COR-L47 (cell line): ENCODE measurements at regions not wholly inside any gene's neighbourhood (a gene's known extent, or its start where the extent isn't known, plus 50 kb on each side); places are given as distances from the start of the nearest gene placed in this dataset.

ENCODE experiments used
- DNase-seq: peaks from one replicate; lab custom pipeline; 2025; lab: John Stamatoyannopoulos, UW

DNA sequence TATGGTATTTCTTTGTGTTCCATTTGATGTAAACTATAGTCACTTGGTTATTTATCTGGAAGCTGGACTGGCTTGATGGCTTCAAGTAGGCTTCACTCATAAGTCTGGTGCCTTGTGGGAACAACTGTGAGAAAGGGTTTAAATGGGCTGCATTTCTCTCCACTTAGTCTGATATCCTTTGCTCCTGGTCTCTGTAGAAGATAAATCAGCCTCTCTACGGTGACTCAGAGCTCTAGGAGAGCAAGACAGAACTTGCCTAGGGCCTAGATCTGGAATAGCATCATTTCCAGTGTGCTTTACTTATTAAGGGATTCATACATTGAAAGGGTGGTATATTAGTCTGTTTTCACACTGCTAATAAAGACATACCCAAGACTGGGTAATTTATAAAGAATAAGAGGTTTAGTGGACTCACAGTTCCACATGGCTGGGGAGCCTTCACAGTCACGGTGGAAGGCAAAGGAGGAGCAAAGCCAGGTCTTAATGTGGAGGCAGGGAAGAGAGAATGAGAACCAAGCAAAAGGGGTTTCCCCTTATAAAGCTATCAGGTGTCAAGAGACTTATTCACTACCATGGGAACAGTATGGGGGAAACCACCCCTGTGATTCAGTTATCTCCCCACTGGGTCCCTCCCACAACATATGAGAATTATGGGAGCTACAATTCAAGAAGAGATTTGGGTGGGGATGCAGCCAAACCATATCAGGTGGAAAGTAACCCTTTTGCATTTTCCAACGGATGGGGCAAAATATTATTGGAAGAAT lies 1746.4 kb upstream of the PCDH7 start:
- no peak for DNase-seq

DNA sequence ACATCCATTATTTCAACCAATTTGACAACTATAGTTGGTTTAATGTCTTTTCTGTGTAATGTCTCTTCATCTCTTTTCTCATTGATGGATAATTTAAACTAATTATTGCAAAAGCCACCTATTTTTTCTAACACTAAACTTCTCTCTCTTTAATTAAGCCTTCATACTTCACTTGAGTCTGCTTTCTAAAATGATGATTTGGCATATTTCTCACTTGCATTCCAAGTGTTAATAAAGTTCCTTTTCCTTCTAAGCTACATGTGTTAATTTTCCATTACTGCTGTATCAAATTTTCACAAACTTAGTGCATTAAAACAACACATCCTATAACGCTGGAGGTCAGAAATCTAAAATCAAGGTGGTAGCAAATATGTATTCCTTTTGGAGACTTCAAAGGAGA lies 1743.8 kb upstream of the PCDH7 start:
- DNase-seq = no peak

DNA sequence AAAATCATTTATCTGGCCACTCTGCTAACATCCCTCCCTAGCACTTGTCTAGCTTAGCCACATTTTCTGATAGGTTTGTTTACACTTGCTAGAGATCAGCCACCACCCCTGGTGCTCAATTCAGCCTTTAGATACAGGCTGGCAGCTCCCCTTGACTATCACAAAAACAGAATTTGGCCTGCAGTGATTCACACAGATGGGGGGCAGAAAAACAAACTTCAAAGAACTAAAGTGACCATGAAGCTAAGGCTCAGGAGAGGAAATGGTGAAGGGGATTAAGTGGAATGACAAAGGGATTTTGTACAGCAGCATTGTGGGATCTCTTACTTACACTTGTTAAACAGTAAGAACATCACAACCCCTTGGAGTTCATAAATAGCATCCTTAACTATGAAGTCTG lies 1718.0 kb upstream of the PCDH7 start:
- DNase-seq = peak; percentile 77

DNA sequence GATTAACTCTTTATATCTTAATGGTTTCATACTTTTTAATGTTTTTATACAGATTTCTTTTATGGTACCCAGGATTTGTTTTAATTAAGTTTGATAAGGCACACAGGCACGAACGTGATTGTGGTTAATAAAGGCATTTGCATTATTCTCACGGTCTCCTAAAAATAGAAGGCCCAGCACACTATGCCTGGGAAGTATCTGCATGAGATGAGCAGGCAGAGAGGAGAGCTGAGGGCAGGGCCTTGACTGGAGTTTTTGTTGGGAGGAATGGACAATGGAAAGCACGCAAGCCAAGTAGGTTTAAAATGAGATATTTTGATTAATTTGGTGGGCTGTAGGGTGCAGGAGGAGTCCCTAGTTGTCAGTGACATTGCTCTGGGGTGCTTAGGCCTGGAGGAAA lies 1714.3 kb upstream of the PCDH7 start:
- no peak for DNase-seq

DNA sequence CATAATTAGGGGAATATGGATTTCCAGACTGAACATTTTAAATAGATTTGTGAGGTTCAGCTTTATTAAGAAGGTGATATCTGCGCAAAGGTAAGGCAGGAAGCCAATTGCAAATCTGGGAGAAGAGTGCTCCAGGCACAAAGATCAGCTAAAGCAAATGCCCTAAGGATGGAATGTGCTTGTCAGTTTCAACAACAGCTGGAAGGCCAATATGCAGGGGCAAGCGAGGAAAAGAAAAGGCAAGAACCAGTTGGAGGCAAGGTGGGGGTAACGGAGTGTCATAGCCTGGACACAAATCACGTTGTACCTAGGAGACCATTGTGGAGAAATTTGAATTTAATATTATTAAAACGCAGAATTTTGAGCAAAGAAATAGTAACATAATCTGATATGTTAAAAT lies 1710.3 kb upstream of the PCDH7 start:
- no peak for DNase-seq

DNA sequence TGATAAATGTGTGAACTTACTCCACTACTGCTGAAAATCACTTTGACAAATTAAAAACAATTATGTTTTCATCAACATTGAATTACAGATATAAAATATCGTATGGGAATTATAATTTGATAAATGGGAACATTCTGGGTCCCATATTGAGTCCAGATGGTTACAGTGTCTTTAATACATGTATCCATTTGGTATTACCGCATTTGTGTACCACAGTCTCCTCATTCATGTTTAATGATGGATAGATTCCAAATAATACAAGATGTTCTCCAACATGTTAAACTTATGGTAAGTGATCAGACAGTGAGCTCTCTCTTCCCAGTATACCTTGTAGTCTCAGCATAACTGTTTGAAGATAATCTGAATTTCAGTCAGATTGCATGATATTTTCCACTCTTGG lies 1706.8 kb upstream of the PCDH7 start:
- no peak for DNase-seq

DNA sequence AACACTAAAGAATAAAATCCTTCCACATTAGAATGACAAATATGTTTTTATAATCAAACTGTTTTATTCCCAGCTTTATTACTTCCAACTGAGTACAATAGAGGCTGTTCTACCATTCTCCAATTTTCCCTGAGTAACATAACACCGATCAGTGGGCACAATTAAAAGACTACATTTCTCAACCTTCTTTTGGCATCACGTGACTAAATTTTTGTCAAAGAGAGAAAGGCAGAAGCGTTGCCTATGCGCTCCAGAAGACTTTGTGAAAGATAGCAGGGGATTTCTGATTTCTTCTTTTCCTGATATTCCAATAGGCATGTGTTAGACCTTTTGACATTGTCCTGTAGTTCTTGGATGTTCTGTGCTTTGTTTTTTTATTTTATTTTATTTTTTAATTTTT lies 1705.6 kb upstream of the PCDH7 start:
- no peak for DNase-seq

DNA sequence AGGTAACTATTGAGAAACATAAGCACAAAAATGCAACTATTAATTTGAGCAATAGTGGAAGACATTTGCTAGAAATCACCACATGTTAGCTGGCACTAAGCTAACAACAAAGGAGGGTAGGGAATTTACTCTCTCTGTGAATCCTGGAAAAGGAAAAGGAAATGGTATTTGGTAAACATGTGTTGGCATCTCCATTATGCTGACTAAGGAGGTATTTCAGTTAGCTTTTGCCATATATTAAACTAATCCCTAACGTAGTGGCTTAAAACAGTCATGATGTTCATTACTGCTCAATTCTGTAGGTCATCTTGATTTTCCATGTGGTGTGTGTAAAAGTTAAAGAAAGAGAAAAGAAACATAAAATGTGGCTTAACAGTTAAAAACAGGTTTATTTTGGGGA lies 1686.5 kb upstream of the PCDH7 start:
- no peak for DNase-seq

DNA sequence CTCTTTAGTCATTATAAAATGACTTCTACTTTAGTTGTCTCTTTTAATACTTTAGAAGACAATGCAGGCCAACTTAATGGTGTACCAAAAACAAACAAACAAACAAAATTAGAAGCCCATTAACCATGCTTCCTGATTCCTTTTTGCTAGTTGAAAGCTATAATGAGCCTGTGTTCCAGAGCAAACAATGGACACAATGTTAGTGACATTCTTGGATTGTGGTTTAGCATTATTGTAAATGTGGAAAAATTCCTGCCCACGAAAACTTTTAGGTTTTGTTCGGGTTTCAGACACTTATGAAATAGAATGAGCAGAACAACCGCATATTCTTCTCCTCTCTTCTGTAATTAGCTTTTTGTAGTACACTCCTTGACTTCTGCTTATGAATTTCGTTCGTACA lies 1682.7 kb upstream of the PCDH7 start:
- DNase-seq = no peak

DNA sequence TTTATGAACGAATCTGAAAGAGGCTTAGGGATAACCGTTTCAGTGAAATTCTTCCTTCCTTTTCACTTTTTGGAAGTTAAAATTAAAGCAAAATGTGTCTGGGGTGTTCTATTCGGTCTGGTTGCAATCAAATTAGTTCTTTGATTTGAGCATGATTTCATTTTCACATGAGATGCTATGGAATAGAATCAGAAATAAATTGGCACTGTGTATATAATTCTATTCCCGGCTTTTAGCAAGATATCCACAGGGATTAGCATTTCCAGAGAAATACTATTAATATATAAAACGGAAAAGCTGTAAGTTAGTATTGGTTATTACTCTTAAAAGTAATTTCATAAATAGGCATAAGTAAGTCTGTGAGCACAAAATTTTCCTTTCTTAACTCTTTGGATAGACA lies 1676.8 kb upstream of the PCDH7 start:
- DNase-seq = no peak

DNA sequence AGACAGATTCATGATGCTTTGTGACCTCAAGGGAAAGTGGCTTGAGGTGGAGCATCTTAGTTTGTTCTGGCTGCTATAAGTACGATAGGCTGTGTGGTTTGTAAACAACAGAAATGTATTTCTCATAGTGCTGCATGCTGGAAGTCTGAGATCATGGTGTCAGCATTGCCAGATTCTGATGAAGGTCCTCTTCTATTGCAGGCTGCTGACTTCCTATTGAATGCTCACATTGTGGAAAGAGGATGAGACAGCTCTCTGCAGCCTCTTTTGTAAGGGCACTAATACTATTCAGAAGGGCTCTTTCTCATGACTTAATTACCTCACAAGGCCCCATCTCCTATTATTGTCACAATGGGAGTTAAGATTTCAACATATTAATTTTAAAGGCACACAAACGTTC lies 1674.0 kb upstream of the PCDH7 start:
- no peak for DNase-seq

DNA sequence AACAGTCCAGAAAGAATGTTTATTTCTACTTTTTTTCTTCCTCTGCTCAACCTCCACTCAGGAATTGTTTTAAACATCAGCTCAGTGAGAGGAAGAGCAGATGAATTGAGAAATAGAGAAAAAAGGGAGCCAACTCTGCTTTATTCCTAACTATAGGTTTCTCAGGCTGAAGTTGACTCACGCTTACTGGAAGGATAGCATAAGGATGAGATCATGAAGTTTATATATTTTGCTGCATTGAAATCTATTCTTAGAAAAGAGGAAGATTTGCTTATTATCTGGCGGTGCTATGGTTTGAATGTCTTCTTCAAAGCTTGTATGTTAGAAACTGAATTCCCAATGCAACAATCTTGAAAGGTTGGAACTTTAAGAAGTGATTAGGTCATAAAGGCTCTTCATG lies 1673.4 kb upstream of the PCDH7 start:
- no peak for DNase-seq

DNA sequence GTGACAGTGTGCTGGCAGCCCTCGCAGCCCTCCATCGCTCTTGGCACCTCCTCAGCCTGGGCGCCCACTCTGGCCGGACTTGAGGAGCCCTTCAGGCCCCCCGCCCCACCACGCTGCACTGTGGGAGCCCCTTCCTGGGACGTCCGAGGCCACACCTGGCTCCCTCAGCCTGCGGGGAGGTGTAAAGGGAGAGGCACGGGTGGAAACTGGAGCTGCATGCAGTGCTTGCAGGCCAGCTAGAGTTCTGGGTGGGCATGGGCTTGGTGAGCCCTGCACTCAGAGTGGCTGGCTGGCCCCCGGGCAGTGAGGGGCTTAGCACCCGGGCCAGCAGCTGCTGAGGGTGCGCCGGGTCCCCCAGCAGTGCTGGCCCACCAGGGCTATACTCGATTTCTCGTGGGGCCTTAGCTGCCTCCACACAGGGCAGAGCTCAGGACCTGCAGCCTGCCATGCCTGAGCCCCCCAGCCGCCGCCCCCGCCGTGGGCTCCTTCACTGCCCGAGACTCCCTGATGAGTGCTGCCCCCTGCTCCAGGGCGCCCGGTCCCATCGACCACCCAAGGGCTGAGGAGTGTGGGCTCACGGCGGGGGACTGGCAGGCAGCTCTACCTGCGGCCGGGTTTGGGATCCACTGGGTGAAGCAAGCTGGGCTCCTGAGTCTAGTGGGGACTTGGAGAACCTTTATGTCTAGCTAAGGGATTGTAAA lies 1672.7 kb upstream of the PCDH7 start:
- no peak for DNase-seq

DNA sequence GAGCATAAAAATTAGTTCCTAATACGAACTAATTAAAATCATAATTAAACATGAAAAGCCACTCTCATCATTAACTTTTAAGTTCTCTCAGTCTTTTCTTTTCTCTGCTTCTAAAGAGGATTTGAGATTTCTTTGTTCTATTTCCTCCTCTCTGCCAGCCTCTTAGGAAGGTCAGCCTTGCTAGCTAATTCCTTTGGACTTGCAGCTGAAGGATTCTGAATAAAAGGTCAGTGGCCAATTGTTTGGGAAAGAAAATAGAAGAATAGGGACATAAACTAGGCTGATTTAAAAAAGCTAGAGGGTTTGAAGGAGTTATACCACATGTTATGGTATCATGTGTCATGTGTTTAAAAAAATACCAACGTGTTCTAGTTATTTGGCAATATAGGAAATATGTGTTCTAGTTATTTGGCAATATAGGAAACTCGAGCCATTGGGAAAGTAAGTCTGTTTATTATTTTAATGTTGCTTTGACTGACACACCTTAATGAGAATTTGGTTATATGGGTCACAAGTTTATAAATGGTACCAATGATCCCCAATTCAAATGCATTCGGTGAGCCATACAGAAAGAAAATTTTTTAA lies 1668.7 kb upstream of the PCDH7 start:
- DNase-seq = no peak

DNA sequence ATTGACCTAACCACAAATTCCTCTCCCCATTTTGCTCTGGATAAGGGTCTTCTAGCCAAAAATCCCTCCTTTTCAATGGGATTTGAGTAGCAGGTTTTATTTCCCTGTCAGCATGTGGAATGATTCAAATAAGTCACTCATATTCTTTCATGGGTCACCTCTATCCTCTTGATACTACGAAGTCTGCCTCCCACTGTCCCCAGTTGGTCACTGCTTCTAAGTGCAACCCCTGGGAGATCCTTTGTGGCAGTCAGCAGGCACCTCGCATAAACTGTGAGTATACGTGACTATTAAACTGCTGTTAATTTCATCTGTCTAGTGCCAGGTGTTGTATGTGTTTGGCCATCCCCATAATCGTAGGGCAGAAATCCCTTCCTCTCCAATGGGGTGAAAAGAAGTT lies 1667.9 kb upstream of the PCDH7 start:
- DNase-seq = no peak

DNA sequence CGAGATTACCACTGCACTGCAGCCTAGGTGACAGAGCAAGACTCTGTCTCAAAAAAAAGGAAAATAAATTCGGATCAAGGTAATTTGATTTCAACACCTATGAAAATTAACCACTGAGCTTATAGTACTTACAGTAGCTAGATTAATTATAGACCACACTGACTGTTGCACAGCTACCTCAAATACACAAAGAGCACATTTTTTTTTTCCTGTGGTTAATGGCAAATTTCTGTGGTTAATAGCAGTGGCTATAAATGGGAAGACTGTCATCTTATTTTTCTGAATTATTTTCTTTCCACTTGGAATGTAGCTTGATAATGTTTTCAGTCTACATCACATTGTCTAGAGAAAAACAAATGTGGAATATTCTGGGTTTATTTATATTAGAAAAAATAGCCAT lies 1661.6 kb upstream of the PCDH7 start:
- DNase-seq = no peak

DNA sequence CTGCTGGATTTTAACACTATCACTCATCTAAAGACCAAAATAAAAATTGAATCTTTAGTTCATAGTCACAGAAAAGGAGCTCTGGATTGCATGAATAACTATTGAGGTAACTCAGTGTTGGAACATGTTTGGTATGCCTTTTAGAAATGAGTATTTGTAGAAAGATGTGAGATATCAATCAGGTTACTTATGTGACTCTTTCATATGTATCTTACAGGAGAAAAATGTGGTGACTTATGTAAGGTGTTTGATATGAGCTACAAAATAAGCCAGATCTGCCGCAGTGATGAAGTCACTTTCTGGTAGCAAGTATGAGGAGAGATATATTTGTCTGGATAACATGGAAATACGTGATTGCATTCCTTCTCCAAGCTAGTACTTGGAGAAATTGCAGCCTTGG lies 1653.3 kb upstream of the PCDH7 start:
- DNase-seq = no peak

DNA sequence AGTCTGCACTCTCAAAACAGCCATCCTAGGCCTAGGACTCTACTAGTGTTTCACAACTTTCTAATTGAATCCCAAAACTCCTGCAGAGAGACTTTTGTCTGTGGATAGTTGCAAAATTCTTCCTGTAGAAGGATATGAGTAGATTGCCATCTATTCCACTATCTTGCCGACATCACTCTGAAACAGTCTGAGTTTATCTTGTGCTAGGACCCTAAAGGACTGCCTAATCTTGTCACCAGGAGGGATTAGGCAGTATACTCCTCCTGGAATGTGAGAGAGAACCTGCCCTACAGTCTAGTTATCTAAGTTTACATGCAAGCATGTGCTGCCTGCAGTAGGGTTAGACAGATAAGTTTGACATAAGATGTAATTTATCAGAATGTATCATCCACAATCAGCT lies 1646.6 kb upstream of the PCDH7 start:
- no peak for DNase-seq

DNA sequence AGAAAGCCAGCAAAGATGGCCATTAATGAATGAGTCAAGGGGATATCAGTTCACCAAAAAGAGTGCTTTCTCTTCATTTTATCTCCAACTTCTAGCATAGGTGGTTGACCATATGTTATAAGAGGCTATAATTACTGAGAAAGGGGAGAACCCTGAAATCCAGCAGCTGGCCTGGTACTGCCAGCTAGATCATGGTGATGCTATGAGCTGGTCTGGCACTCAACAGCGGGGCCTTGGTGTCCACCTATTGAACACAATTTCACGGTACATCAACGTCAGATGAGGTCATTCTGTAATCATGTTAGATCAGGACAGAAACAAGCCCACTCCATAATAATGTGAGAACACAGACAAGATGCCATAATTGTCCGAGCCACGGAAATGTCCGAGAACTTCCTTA lies 1644.8 kb upstream of the PCDH7 start:
- no peak for DNase-seq

DNA sequence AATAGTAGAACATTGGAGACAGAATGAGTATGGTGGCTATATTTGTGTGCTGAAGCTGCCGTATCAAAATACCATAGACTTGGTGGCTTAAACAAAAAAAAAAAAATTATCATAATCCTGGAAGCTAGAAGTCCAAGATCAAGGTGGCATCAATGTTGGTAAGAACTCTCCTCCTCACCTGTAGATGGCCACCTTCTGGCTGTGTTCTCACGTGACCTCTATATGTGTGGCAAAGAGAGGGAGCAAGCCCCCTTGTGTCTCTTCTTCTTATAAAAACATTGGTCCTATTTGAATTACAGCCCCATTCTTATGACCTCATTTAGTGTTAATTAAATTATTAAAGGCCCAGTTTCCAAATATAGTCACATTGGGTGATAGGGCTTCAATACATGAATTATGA lies 1640.9 kb upstream of the PCDH7 start:
- no peak for DNase-seq

DNA sequence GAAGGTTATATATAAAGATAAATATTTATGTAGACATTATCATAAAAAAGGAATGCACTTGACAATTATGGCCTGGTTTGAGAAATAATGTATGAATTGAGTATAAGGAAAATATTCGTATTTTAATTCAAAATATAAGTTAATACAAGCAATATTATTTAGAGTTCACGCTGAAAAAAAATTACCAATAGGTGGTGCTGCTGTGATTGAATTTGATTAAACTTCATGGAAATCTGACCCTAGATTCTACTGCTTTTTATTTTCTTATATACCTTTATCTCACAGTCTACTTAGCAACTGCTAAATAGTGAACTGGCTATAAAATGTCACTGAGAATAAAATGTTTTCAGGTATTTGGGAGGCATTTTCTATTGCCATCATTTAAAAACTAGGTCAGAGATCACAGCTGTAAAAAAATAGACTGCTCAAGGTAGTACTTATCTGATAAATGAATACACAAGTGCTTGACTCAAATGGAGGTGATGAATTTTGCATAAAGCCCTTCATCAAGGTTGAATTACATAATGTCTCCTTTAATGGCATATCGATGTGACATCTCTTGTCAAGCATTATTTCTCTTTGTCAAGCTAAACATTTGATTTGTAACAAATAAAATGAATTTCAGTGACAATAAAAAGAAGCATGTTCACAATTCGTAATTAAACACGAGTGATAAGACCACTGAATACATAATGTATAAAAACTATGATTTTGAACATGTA lies 1638.8 kb upstream of the PCDH7 start:
- peak; percentile 12 for DNase-seq

DNA sequence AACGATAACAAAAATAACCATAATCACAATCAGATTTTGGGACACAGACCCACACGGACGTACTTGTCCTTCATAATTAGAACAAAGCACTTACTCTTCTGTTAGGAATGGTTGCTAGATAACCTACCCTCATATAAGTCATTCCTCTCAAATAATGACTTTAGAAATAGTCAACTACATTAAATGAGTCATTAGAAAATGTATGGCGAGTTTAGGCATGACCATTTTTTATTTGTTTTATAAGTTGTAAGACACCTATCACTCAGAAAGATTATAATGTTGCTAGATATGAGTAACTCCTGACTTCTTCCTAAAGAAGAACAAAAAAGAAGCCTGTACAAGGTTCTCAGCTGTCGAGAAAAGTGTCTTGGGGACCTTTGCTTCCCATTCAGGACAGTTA lies 1637.5 kb upstream of the PCDH7 start:
- no peak for DNase-seq

DNA sequence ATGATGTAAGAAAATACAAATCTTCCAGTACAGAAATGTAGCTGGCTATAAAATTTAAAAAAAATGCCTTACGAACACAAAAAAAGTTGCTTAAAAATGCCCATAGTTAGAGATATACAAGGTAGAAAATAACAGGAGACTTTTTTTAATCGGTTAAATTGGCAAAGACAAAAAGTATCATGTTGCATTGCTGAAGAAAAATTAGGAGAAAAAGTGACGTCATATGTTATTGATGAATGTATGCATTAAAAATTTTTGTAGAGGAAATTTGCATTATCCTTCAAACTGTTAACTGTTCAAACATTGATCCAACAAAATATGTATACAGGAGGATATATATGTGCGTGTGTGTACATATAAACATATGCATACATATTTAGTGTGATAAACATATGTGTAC lies 1634.4 kb upstream of the PCDH7 start:
- no peak for DNase-seq
